ENCODE measurements at regions not wholly inside any gene's neighbourhood (a gene's known extent, or its start where the extent isn't known, plus 50 kb on each side); places are given as distances from the start of the nearest gene placed in this dataset.
"Not testable (repeated sequence)": the region's sequence is repeated elsewhere in the genome, so short reads cannot be mapped to it uniquely, and the experiment has no call there.

- no peak for DNase-seq
Observed at GRCh38 chr9:17846948-17847655, 268.2 kb downstream of the SH3GL2 start.

GRCh38 chr9:17847908-17848307 is 269.0 kb downstream of the SH3GL2 start:
- DNase-seq = no peak

GRCh38 chr9:17852108-17852507 is 273.2 kb downstream of the SH3GL2 start:
- no peak for DNase-seq

GRCh38 chr9:17854487-17854886 is 275.6 kb downstream of the SH3GL2 start:
- DNase-seq = no peak

GRCh38 chr9:17856995-17857394 is 278.1 kb downstream of the SH3GL2 start:
- DNase-seq = no peak

GRCh38 chr9:17859228-17859627 is 280.4 kb downstream of the SH3GL2 start:
- no peak for DNase-seq

- no peak for DNase-seq
Observed at GRCh38 chr9:17859987-17860386, 281.1 kb downstream of the SH3GL2 start.

- DNase-seq = no peak
Observed at GRCh38 chr9:17862101-17862500, 283.2 kb downstream of the SH3GL2 start.

GRCh38 chr9:17862629-17863028 is 283.8 kb downstream of the SH3GL2 start:
- DNase-seq = no peak

- no peak for DNase-seq
Observed at GRCh38 chr9:17863213-17863883, 284.5 kb downstream of the SH3GL2 start.

GRCh38 chr9:17863924-17864323 is 285.1 kb downstream of the SH3GL2 start:
- DNase-seq = no peak

- no peak for DNase-seq
Observed at GRCh38 chr9:17864951-17865350, 286.1 kb downstream of the SH3GL2 start.

- no peak for DNase-seq
Observed at GRCh38 chr9:17865881-17866280, 287.0 kb downstream of the SH3GL2 start.

- no peak for DNase-seq
Observed at GRCh38 chr9:17870722-17871121, 291.9 kb downstream of the SH3GL2 start.

- DNase-seq = no peak
Observed at GRCh38 chr9:17871213-17871890, 292.5 kb downstream of the SH3GL2 start.

GRCh38 chr9:17875886-17876285 is 297.0 kb downstream of the SH3GL2 start:
- DNase-seq = no peak

GRCh38 chr9:17876687-17877086 is 297.8 kb downstream of the SH3GL2 start:
- no peak for DNase-seq

GRCh38 chr9:17878810-17879370 is 300.0 kb downstream of the SH3GL2 start:
- no peak for DNase-seq

- no peak for DNase-seq
Observed at GRCh38 chr9:17881371-17881770, 302.5 kb downstream of the SH3GL2 start.

GRCh38 chr9:17882688-17883594 is 304.1 kb downstream of the SH3GL2 start:
- DNase-seq = no peak

- no peak for DNase-seq
Observed at GRCh38 chr9:17888066-17888465, 309.2 kb downstream of the SH3GL2 start.

GRCh38 chr9:17888964-17889363 is 310.1 kb downstream of the SH3GL2 start:
- DNase-seq = not testable (repeated sequence)
